ENCODE measurements at regions not wholly inside any gene's neighbourhood (a gene's known extent, or its start where the extent isn't known, plus 50 kb on each side); places are given as distances from the start of the nearest gene placed in this dataset.

GRCh38 chr1:191432817-191433216 is 725.4 kb upstream of the RGS18 start:
- no peak for TF ChIP-seq ZNF274 (IDR thresholded peaks at IDR 0.05; ENCODE audit: low read depth, low read length)
- TF ChIP-seq YY1 (IDR thresholded peaks at IDR 0.05; ENCODE audit: insufficient read depth, insufficient read length): no peak
- TF ChIP-seq SUZ12 (IDR thresholded peaks at IDR 0.05; ENCODE audit: extremely low read depth, insufficient read depth, insufficient read length): no peak

Measured in NT2/D1 (cell line).